MM.1S (cell line): ENCODE measurements at regions not wholly inside any gene's neighbourhood (a gene's known extent, or its start where the extent isn't known, plus 50 kb on each side); places are given as distances from the start of the nearest gene placed in this dataset.
A peak's percentile ranks its signal among the peaks of the same experiment; 100 is the strongest.

ENCODE experiments used
- DNase-seq: peaks from one replicate; pipeline ENCODE4 v3.0.0-alpha.2; 2015
- H2AFZ ChIP-seq: fragments of 300-600 bp; sonication (generic); 2 replicates; pipeline ENCODE4 v1.6.0; 2016; ENCODE audit warnings: antibody characterized with exemption, low read length
- H3F3A ChIP-seq: fragments of 300-600 bp; sonication (generic); 2 replicates; pipeline ENCODE4 v1.6.1; 2016; ENCODE audit warnings: mild to moderate bottlenecking, antibody characterized with exemption, low read length, moderate library complexity, mixed read lengths; ENCODE audit not compliant: insufficient read depth
- H3K27ac ChIP-seq: fragments of 300-600 bp; sonication (generic); 2 replicates; pipeline ENCODE4 v1.5.1; 2016; ENCODE audit warnings: mild to moderate bottlenecking, low read length
- H3K27me3 ChIP-seq: fragments of 300-600 bp; sonication (generic); replicated peaks from 2 replicates; pipeline ENCODE4 v1.6.0; 2016; ENCODE audit warnings: low read length; ENCODE audit not compliant: insufficient read depth
- H3K36me3 ChIP-seq: fragments of 300-600 bp; sonication (generic); replicated peaks from 2 replicates; pipeline ENCODE4 v1.6.1; 2016; ENCODE audit warnings: mild to moderate bottlenecking, low read length, mixed read lengths; ENCODE audit not compliant: insufficient read depth
- H3K4me1 ChIP-seq: fragments of 300-600 bp; sonication (generic); 2 replicates; pipeline ENCODE4 v1.6.1; 2016; ENCODE audit warnings: low read length, mixed read lengths
- H3K4me2 ChIP-seq: fragments of 300-600 bp; sonication (generic); 2 replicates; pipeline ENCODE4 v1.6.0; 2016; ENCODE audit warnings: low read depth, low read length
- H3K4me3 ChIP-seq: fragments of 300-600 bp; sonication (generic); 2 replicates; pipeline ENCODE4 v1.5.1; 2016; ENCODE audit warnings: low read length, mixed read lengths
- H3K79me2 ChIP-seq: fragments of 300-600 bp; sonication (generic); 2 replicates; pipeline ENCODE4 v1.6.1; 2016; ENCODE audit warnings: mixed run types, low read length, mixed read lengths
- H3K9ac ChIP-seq: fragments of 300-600 bp; sonication (generic); 2 replicates; pipeline ENCODE4 v1.6.1; 2016; ENCODE audit warnings: low read length, mixed read lengths
- H3K9me2 ChIP-seq: fragments of 300-600 bp; sonication (generic); replicated peaks from 2 replicates; pipeline ENCODE4 v1.6.1; 2016; ENCODE audit warnings: mild to moderate bottlenecking, low read length, mixed read lengths; ENCODE audit not compliant: insufficient read depth
- H3K9me3 ChIP-seq: fragments of 300-600 bp; sonication (generic); replicated peaks from 2 replicates; pipeline ENCODE4 v1.6.1; 2016; ENCODE audit warnings: mild to moderate bottlenecking, low read length, mixed read lengths; ENCODE audit not compliant: insufficient read depth
- H4K20me1 ChIP-seq: fragments of 300-600 bp; sonication (generic); 2 replicates; pipeline ENCODE4 v1.6.1; 2016; ENCODE audit warnings: mild to moderate bottlenecking, low read length, moderate library complexity, mixed read lengths; ENCODE audit not compliant: insufficient read depth
- EZH2 ChIP-seq: fragments of 300-600 bp; sonication (generic); optimal IDR thresholded peaks from 2 replicates; pipeline ENCODE3; 2017; ENCODE audit warnings: low read depth, mild to moderate bottlenecking, antibody characterized with exemption, low read length, mixed read lengths
- EZH2phosphoT487 ChIP-seq: fragments of 300-600 bp; sonication (generic); IDR thresholded peaks from 2 replicates; pipeline ENCODE4 v1.6.1; 2018; ENCODE audit warnings: antibody characterized with exemption, low read length
- TF ChIP-seq, protein P1 (sequence below): fragments of 300-600 bp; sonication (generic); IDR thresholded peaks from 2 replicates; pipeline ENCODE4 v1.5.1; 2016; ENCODE audit warnings: antibody characterized with exemption, low read length, mixed read lengths

DNA sequence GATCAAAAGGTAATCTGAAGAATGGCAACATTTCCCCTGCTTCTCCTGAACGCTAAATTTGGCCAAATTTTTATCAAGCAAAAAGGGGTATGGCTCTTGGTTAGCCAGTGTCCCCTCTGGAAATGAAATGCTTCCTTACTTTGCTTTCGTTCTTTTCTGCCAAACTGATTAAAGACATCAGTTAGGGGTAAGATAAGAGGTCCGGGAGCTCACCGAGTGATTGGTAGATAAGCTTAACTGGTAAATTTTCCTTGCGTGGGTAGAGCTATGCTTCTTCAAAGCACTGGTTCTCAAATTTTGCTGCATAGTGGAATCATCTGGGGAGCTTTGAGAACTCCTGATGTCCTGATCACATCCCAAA lies 62.7 kb upstream of the MAPRE2 start:
- peak overlapping the region; percentile 8; the same call in 1 of the 2 replicates for H3K9ac ChIP-seq
- H2AFZ ChIP-seq: peak overlapping the region; percentile 98
- peak overlapping the region; percentile 7; the same call in 1 of the 2 replicates for H3K27ac ChIP-seq

DNA sequence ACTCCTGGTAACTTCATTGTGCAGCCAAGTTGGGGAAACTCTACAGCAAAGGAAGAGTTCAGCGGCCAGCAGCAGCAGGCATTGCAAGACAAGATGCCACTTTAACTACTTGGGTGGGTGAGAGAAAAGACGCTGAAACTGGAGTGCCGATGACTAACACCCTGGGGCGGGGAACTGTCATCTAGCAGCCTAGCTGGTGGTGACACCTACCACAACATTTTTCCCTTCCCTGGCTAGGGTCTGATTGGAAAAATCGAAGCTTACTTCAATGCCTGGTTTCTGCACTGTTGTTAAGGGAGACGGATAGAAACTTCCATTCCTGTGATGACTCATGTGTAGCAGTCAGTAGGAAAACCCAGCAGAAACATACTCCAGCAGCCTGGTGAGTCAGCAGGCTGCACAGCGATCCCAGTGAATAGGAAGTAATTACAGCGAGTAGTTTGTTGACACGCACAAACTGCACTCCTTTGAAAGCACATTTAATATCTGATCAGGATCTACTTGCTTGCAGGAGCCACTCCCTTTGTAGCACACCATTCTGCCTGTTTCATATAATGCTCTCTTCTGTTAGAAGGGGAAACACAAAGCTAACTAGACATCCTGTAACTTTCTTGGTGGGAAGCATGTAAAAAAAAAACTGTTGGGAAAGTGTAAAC lies 62.1 kb upstream of the MAPRE2 start:
- Histone ChIP-seq H3K4me3 (peak overlapping the region; percentile 87), H3K36me3 (no peaks in the 10 kb centered on the region), H3K4me2 (peak overlapping the region; percentile 96), H3K79me2 (no peaks in the 10 kb centered on the region), H3F3A (peaks cover 19% of the 10 kb centered on the region), H3K9ac (peak overlapping the region; percentile 8; the same call in 1 of the 2 replicates), H3K4me1 (peaks cover 6% of the 10 kb centered on the region), H3K9me2 (no peaks in the 10 kb centered on the region), H3K27ac (peak overlapping the region; percentile 7; the same call in 1 of the 2 replicates), H4K20me1 (no peaks in the 10 kb centered on the region), H2AFZ (peak overlapping the region; percentile 98), H3K27me3 (no peaks in the 10 kb centered on the region), H3K9me3 (no peaks in the 10 kb centered on the region)
- TF ChIP-seq, protein P1, sequence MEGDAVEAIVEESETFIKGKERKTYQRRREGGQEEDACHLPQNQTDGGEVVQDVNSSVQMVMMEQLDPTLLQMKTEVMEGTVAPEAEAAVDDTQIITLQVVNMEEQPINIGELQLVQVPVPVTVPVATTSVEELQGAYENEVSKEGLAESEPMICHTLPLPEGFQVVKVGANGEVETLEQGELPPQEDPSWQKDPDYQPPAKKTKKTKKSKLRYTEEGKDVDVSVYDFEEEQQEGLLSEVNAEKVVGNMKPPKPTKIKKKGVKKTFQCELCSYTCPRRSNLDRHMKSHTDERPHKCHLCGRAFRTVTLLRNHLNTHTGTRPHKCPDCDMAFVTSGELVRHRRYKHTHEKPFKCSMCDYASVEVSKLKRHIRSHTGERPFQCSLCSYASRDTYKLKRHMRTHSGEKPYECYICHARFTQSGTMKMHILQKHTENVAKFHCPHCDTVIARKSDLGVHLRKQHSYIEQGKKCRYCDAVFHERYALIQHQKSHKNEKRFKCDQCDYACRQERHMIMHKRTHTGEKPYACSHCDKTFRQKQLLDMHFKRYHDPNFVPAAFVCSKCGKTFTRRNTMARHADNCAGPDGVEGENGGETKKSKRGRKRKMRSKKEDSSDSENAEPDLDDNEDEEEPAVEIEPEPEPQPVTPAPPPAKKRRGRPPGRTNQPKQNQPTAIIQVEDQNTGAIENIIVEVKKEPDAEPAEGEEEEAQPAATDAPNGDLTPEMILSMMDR: no peak
- TF ChIP-seq EZH2phosphoT487 (no peak), EZH2 (no peak)
- DNase-seq: peak; percentile 48

More for the DNA sequence above, 62.7 kb upstream of the MAPRE2 start:
- Histone ChIP-seq H4K20me1 (no peaks in the 10 kb centered on the region), H3K9me2 (no peaks in the 10 kb centered on the region), H3K9me3 (no peaks in the 10 kb centered on the region), H3K4me3 (peak overlapping the region; percentile 87), H3K4me1 (peaks cover 6% of the 10 kb centered on the region), H3K4me2 (peak overlapping the region; percentile 96), H3K79me2 (no peaks in the 10 kb centered on the region), H3F3A (peaks cover 19% of the 10 kb centered on the region), H3K36me3 (no peaks in the 10 kb centered on the region), H3K27me3 (no peaks in the 10 kb centered on the region)
- DNase-seq: no peak
- TF ChIP-seq EZH2 (no peak), EZH2phosphoT487 (no peak)
- TF ChIP-seq, protein P1: no peak

DNA sequence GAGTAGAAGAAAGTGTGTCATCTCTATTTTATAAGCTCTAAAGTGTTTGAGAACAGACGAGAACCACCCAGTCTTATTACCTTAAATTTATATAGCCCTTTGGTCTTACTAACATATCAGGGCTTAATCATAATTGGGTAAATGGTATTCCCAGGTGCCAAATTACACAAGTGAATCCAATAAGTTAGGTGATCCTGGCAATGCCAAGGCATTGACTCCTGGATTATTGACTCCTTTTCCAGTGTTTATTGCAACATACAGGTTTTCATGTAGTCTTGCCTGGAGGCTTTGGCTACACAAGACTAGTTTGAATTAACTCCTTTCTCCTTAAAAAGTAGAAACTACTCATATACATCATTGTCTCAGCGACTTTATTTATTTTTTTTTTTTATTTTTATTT lies 59.7 kb upstream of the MAPRE2 start:
- Histone ChIP-seq H3K27ac (no peak overlapping the region), H3K4me3 (no peak overlapping the region), H3K4me2 (no peak overlapping the region), H3K9ac (no peak overlapping the region), H4K20me1 (no peaks in the 10 kb centered on the region), H3F3A (peaks cover 19% of the 10 kb centered on the region), H3K79me2 (no peaks in the 10 kb centered on the region), H3K9me2 (no peaks in the 10 kb centered on the region), H3K4me1 (peaks cover 6% of the 10 kb centered on the region), H3K27me3 (no peaks in the 10 kb centered on the region), H2AFZ (no peak overlapping the region), H3K9me3 (no peaks in the 10 kb centered on the region), H3K36me3 (no peaks in the 10 kb centered on the region)
- no peak for DNase-seq
- no peak for TF ChIP-seq EZH2phosphoT487
- TF ChIP-seq, protein P1: no peak
- no peak for TF ChIP-seq EZH2
